ENCODE measurements at regions not wholly inside any gene's neighbourhood (a gene's known extent, or its start where the extent isn't known, plus 50 kb on each side); places are given as distances from the start of the nearest gene placed in this dataset.
"Not testable (repeated sequence)": the region's sequence is repeated elsewhere in the genome, so short reads cannot be mapped to it uniquely, and the experiment has no call there.

DNA sequence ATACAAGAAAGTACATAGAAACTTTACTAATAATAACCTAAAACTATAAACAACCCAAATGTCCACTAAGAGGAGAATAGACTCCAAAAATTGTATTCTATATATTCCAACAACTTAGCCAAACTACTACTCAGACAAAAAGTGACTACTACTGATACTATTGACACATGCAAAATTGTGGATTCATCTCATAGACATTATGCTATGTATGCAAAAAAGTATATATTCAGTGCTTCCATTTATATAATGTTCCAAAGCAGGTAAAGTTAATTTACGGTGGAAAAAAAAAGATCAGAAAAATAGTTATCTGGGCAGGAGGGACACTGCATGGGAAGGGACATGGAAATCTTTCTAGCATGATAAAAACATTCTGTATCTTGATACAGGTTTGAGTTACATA, 62.0 kb upstream of the SRD5A2 start:
- TF ChIP-seq EZH2phosphoT487 (IDR thresholded peaks at IDR 0.05; ENCODE audit: borderline replicate concordance, low read length), result no peak
- TF ChIP-seq, protein P1, sequence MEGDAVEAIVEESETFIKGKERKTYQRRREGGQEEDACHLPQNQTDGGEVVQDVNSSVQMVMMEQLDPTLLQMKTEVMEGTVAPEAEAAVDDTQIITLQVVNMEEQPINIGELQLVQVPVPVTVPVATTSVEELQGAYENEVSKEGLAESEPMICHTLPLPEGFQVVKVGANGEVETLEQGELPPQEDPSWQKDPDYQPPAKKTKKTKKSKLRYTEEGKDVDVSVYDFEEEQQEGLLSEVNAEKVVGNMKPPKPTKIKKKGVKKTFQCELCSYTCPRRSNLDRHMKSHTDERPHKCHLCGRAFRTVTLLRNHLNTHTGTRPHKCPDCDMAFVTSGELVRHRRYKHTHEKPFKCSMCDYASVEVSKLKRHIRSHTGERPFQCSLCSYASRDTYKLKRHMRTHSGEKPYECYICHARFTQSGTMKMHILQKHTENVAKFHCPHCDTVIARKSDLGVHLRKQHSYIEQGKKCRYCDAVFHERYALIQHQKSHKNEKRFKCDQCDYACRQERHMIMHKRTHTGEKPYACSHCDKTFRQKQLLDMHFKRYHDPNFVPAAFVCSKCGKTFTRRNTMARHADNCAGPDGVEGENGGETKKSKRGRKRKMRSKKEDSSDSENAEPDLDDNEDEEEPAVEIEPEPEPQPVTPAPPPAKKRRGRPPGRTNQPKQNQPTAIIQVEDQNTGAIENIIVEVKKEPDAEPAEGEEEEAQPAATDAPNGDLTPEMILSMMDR (IDR thresholded peaks at IDR 0.05; ENCODE audit: low read depth, low read length, poor library complexity, severe bottlenecking), result no peak
- no peak overlapping the region for H3K4me2 ChIP-seq (ENCODE audit: low read length)
- no peaks in the 10 kb centered on the region for H3K27me3 ChIP-seq (ENCODE audit: control insufficient read depth, low read length)

DNA sequence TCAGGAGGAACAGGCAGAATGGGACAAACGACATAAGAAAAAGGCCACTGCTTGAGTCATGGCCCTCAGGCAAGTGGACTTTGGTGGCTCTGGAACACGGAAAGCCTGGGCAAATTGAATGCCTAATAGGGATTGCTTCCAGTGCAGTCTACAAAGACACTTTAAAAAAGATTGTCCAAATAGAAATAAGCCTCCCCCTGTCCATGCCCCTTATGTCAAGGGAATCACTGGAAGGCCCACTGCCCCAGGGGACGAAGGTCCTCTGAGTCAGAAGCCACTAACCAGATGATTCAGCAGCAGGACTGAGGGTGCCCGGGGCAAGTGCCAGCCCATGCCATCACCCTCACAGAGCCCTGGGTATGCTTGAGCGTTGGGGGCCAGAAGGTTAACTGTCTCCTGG, 51.5 kb upstream of the SRD5A2 start:
- H3K4me1 ChIP-seq (ENCODE audit: control insufficient read depth, low read length); H3K79me2 ChIP-seq (ENCODE audit: control insufficient read depth, low read length); H3K27me3 ChIP-seq (ENCODE audit: control insufficient read depth, low read length); H3K36me3 ChIP-seq (ENCODE audit: control insufficient read depth, low read length); H3K9me2 ChIP-seq (replicated peaks; ENCODE audit: control insufficient read depth, low read length); H3K9me3 ChIP-seq (ENCODE audit: control insufficient read depth, insufficient read depth, low read length); H3K4me2 ChIP-seq (ENCODE audit: low read length); H3F3A ChIP-seq (ENCODE audit: control insufficient read depth, insufficient read depth); H4K20me1 ChIP-seq (ENCODE audit: control insufficient read depth, insufficient read depth, low read depth, low read length); H3K4me3 ChIP-seq (ENCODE audit: low read length); H3K27ac ChIP-seq (ENCODE audit: low read depth, low read length): not testable (repeated sequence)

More for the DNA sequence above, 62.0 kb upstream of the SRD5A2 start:
- H4K20me1 ChIP-seq (ENCODE audit: control insufficient read depth, insufficient read depth, low read depth, low read length), result no peaks in the 10 kb centered on the region
- H3K27ac ChIP-seq (ENCODE audit: low read depth, low read length), result no peak overlapping the region
- H3K79me2 ChIP-seq (ENCODE audit: control insufficient read depth, low read length), result no peaks in the 10 kb centered on the region
- H3K4me3 ChIP-seq (ENCODE audit: low read length), result no peak overlapping the region
- no peaks in the 10 kb centered on the region for H3K9me3 ChIP-seq (ENCODE audit: control insufficient read depth, insufficient read depth, low read length)
- no peaks in the 10 kb centered on the region for H3K9me2 ChIP-seq (replicated peaks; ENCODE audit: control insufficient read depth, low read length)
- no peaks in the 10 kb centered on the region for H3K36me3 ChIP-seq (ENCODE audit: control insufficient read depth, low read length)
- H3K4me1 ChIP-seq (ENCODE audit: control insufficient read depth, low read length), result no peaks in the 10 kb centered on the region
- no peaks in the 10 kb centered on the region for H3F3A ChIP-seq (ENCODE audit: control insufficient read depth, insufficient read depth)
